OCI-LY3 (cell line): ENCODE measurements at regions not wholly inside any gene's neighbourhood (a gene's known extent, or its start where the extent isn't known, plus 50 kb on each side); places are given as distances from the start of the nearest gene placed in this dataset.

Experiments
- EZH2phosphoT487 ChIP-seq: fragments of 200-600 bp; shearing (Covaris generic); IDR thresholded peaks from 2 replicates; pipeline ENCODE4 v1.6.1; 2018; ENCODE audit warnings: antibody characterized with exemption, mixed run types, low read depth
- TF ChIP-seq, protein P1 (sequence below): fragments of 200-600, 300-600 bp; sonication (generic); IDR thresholded peaks from 2 replicates; pipeline ENCODE4 v1.5.1; 2014; ENCODE audit warnings: antibody characterized with exemption, low read length, low read depth

- TF ChIP-seq, protein P1, sequence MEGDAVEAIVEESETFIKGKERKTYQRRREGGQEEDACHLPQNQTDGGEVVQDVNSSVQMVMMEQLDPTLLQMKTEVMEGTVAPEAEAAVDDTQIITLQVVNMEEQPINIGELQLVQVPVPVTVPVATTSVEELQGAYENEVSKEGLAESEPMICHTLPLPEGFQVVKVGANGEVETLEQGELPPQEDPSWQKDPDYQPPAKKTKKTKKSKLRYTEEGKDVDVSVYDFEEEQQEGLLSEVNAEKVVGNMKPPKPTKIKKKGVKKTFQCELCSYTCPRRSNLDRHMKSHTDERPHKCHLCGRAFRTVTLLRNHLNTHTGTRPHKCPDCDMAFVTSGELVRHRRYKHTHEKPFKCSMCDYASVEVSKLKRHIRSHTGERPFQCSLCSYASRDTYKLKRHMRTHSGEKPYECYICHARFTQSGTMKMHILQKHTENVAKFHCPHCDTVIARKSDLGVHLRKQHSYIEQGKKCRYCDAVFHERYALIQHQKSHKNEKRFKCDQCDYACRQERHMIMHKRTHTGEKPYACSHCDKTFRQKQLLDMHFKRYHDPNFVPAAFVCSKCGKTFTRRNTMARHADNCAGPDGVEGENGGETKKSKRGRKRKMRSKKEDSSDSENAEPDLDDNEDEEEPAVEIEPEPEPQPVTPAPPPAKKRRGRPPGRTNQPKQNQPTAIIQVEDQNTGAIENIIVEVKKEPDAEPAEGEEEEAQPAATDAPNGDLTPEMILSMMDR: no peak
- TF ChIP-seq EZH2phosphoT487: no peak
These were observed 243.1 kb upstream of the CTSO start for GRCh38 chr4:156196722-156197121.
